Keratinocyte (primary cell): ENCODE measurements at regions not wholly inside any gene's neighbourhood (a gene's known extent, or its start where the extent isn't known, plus 50 kb on each side); places are given as distances from the start of the nearest gene placed in this dataset.

Experiments
- EZH2 ChIP-seq: IDR thresholded peaks from one replicate; pipeline ENCODE4 v1.6.1; 2012; ENCODE audit warnings: inconsistent platforms, mild to moderate bottlenecking, low read length, moderate library complexity
- TF ChIP-seq, protein P1 (sequence below), 3 experiments: IDR thresholded peaks in 1 of 3; conservative IDR thresholded peaks in 1 of 3; optimal IDR thresholded peaks in 1 of 3; 2 replicates in 2 of 3; 3 replicates in 1 of 3; pipeline versions ENCODE3 to v1.5.1; 2011; ENCODE audit warnings: low read length in 3 of 3, mild to moderate bottlenecking in 3 of 3, moderate library complexity in 2 of 3, control low read depth in 1 of 3, inconsistent platforms in 1 of 3; ENCODE audit not compliant: insufficient read depth in 2 of 3; ENCODE audit errors: extremely low read depth in 1 of 3

DNA sequence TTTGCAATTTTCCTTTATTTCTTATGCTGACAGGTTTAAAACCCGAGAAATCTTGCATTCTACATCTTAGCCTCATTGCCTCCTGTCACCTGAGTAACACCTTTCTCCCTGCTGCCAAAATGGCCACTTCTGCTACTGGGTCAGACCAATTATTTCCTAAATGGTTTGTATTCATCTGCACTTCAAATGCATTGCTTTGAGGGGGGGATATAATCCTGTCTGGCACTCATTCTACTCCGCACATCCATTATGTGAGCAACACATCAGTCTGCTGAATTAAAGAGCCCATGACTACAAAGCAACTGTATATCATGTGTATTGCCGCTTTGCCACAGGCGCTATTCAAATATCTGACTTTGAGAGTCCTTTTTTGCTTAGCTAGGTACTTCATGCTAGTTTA lies 141.6 kb upstream of the TSHZ2 start:
- TF ChIP-seq, protein P1, sequence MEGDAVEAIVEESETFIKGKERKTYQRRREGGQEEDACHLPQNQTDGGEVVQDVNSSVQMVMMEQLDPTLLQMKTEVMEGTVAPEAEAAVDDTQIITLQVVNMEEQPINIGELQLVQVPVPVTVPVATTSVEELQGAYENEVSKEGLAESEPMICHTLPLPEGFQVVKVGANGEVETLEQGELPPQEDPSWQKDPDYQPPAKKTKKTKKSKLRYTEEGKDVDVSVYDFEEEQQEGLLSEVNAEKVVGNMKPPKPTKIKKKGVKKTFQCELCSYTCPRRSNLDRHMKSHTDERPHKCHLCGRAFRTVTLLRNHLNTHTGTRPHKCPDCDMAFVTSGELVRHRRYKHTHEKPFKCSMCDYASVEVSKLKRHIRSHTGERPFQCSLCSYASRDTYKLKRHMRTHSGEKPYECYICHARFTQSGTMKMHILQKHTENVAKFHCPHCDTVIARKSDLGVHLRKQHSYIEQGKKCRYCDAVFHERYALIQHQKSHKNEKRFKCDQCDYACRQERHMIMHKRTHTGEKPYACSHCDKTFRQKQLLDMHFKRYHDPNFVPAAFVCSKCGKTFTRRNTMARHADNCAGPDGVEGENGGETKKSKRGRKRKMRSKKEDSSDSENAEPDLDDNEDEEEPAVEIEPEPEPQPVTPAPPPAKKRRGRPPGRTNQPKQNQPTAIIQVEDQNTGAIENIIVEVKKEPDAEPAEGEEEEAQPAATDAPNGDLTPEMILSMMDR (optimal IDR thresholded peaks at IDR 0.05 in 1 of 3, IDR thresholded peaks at IDR 0.05 in 1 of 3, conservative IDR thresholded peaks at IDR 0.05 in 1 of 3; ENCODE audit: extremely low read depth in 1 of 3, insufficient read depth in 2 of 3, low read length in 3 of 3): no peak
- no peak for TF ChIP-seq EZH2
